ENCODE measurements at regions not wholly inside any gene's neighbourhood (a gene's known extent, or its start where the extent isn't known, plus 50 kb on each side); places are given as distances from the start of the nearest gene placed in this dataset.

- H3K4me3 ChIP-seq (ENCODE audit: low read depth, low read length) = no peak overlapping the region
- POLR2A ChIA-PET = no interaction called here
- TF ChIP-seq CTCF (IDR thresholded peaks at IDR 0.05; ENCODE audit: insufficient read depth, low read length, missing control alignments) = no peak
- DNase-seq (ENCODE audit: low read depth, low spot score) = no peak
- CTCF ChIA-PET = interaction anchor here (1.2 kb wide), 1 partner anchor 12 kb away, joined by 4 read pairs; no protein-coding TSS in a partner anchor
Observed at GRCh38 chr18:76647322-76647721, 152.3 kb upstream of the ZNF516 start.

- ChIA-PET CTCF (no interaction called here), POLR2A (no interaction called here)
- TF ChIP-seq CTCF (IDR thresholded peaks at IDR 0.05; ENCODE audit: insufficient read depth, low read length, missing control alignments) = no peak
- no peak overlapping the region for H3K4me3 ChIP-seq (ENCODE audit: low read depth, low read length)
- DNase-seq (ENCODE audit: low read depth, low spot score) = no peak
Observed at GRCh38 chr18:76644580-76644979, 149.5 kb upstream of the ZNF516 start.

- no peak overlapping the region for H3K4me3 ChIP-seq (ENCODE audit: low read depth, low read length)
- no peak for TF ChIP-seq CTCF (IDR thresholded peaks at IDR 0.05; ENCODE audit: insufficient read depth, low read length, missing control alignments)
- ChIA-PET POLR2A (no interaction called here), CTCF (no interaction called here)
- no peak for DNase-seq (ENCODE audit: low read depth, low spot score)
Observed at GRCh38 chr18:76643996-76644395, 149.0 kb upstream of the ZNF516 start.

GRCh38 chr18:76643199-76643598, 148.2 kb upstream of the ZNF516 start:
- TF ChIP-seq CTCF (IDR thresholded peaks at IDR 0.05; ENCODE audit: insufficient read depth, low read length, missing control alignments) = no peak
- H3K4me3 ChIP-seq (ENCODE audit: low read depth, low read length) = no peak overlapping the region
- ChIA-PET POLR2A (no interaction called here), CTCF (no interaction called here)
- no peak for DNase-seq (ENCODE audit: low read depth, low spot score)

GRCh38 chr18:76640438-76640837, 145.4 kb upstream of the ZNF516 start:
- CTCF ChIA-PET = interaction anchor here (1.3 kb wide), 1 partner anchor 20 kb away, joined by 4 read pairs; no protein-coding TSS in a partner anchor
- POLR2A ChIA-PET = no interaction called here
- H3K4me3 ChIP-seq (ENCODE audit: low read depth, low read length) = no peak overlapping the region
- TF ChIP-seq CTCF (IDR thresholded peaks at IDR 0.05; ENCODE audit: insufficient read depth, low read length, missing control alignments) = no peak
- DNase-seq (ENCODE audit: low read depth, low spot score) = no peak

- no peak for TF ChIP-seq CTCF (IDR thresholded peaks at IDR 0.05; ENCODE audit: insufficient read depth, low read length, missing control alignments)
- H3K4me3 ChIP-seq (ENCODE audit: low read depth, low read length) = no peak overlapping the region
- no peak for DNase-seq (ENCODE audit: low read depth, low spot score)
- POLR2A ChIA-PET = no interaction called here
- CTCF ChIA-PET = no interaction called here
Observed at GRCh38 chr18:76634564-76634963, 139.5 kb upstream of the ZNF516 start.

Measured in AG04449 (cell line).